ENCODE measurements at regions not wholly inside any gene's neighbourhood (a gene's known extent, or its start where the extent isn't known, plus 50 kb on each side); places are given as distances from the start of the nearest gene placed in this dataset.

- DNase-seq (ENCODE audit: low spot score, unreplicated experiment): no peak
- Mint-ChIP-seq H3K27me3 (no peaks in the 10 kb centered on the region), H3K4me1 (ENCODE audit: low read depth) (no peaks in the 10 kb centered on the region), H3K4me3 (ENCODE audit: low read depth) (no peak overlapping the region), H3K27ac (no peak overlapping the region), H3K36me3 (ENCODE audit: insufficient read depth) (no peaks in the 10 kb centered on the region), H3K9me3 (ENCODE audit: low read depth) (no peaks in the 10 kb centered on the region)
- TF ChIP-seq CTCF (IDR thresholded peaks at IDR 0.05; ENCODE audit: unreplicated experiment): no peak
Measured at GRCh38 chr5:51599587-51599986, 216.3 kb downstream of the ISL1 start.

- peaks cover 12% of the 10 kb centered on the region for H3K4me1 Mint-ChIP-seq (ENCODE audit: low read depth)
- TF ChIP-seq CTCF (IDR thresholded peaks at IDR 0.05; ENCODE audit: unreplicated experiment): no peak
- no peaks in the 10 kb centered on the region for H3K27me3 Mint-ChIP-seq
- no peak overlapping the region for H3K4me3 Mint-ChIP-seq (ENCODE audit: low read depth)
- no peaks in the 10 kb centered on the region for H3K36me3 Mint-ChIP-seq (ENCODE audit: insufficient read depth)
- no peak for DNase-seq (ENCODE audit: low spot score, unreplicated experiment)
- H3K9me3 Mint-ChIP-seq (ENCODE audit: low read depth): no peaks in the 10 kb centered on the region
- no peak overlapping the region for H3K27ac Mint-ChIP-seq
Measured at GRCh38 chr5:51604324-51604723, 221.1 kb downstream of the ISL1 start.

- Mint-ChIP-seq H3K4me3 (ENCODE audit: low read depth) (no peak overlapping the region), H3K4me1 (ENCODE audit: low read depth) (peaks cover 14% of the 10 kb centered on the region), H3K9me3 (ENCODE audit: low read depth) (no peaks in the 10 kb centered on the region), H3K36me3 (ENCODE audit: insufficient read depth) (no peaks in the 10 kb centered on the region), H3K27me3 (no peaks in the 10 kb centered on the region), H3K27ac (no peak overlapping the region)
- no peak for DNase-seq (ENCODE audit: low spot score, unreplicated experiment)
- TF ChIP-seq CTCF (IDR thresholded peaks at IDR 0.05; ENCODE audit: unreplicated experiment): no peak
Measured at GRCh38 chr5:51606921-51607320, 223.7 kb downstream of the ISL1 start.

GRCh38 chr5:51618234-51618633 lies 235.0 kb downstream of the ISL1 start:
- Mint-ChIP-seq H3K27me3 (peaks cover 5% of the 10 kb centered on the region), H3K4me1 (ENCODE audit: low read depth) (peaks cover 2% of the 10 kb centered on the region), H3K9me3 (ENCODE audit: low read depth) (no peaks in the 10 kb centered on the region), H3K27ac (no peak overlapping the region), H3K4me3 (ENCODE audit: low read depth) (no peak overlapping the region), H3K36me3 (ENCODE audit: insufficient read depth) (no peaks in the 10 kb centered on the region)
- DNase-seq (ENCODE audit: low spot score, unreplicated experiment): no peak
- no peak for TF ChIP-seq CTCF (IDR thresholded peaks at IDR 0.05; ENCODE audit: unreplicated experiment)

- no peak for DNase-seq (ENCODE audit: low spot score, unreplicated experiment)
- Mint-ChIP-seq H3K9me3 (ENCODE audit: low read depth) (peaks cover 4% of the 10 kb centered on the region), H3K36me3 (ENCODE audit: insufficient read depth) (no peaks in the 10 kb centered on the region), H3K4me1 (ENCODE audit: low read depth) (no peaks in the 10 kb centered on the region), H3K27ac (no peak overlapping the region), H3K4me3 (ENCODE audit: low read depth) (no peak overlapping the region), H3K27me3 (peaks cover 5% of the 10 kb centered on the region)
- TF ChIP-seq CTCF (IDR thresholded peaks at IDR 0.05; ENCODE audit: unreplicated experiment): no peak
Measured at GRCh38 chr5:51621156-51621555, 237.9 kb downstream of the ISL1 start.

All from progenitor cell of endocrine pancreas (in vitro differentiated cells).